ENCODE measurements at regions not wholly inside any gene's neighbourhood (a gene's known extent, or its start where the extent isn't known, plus 50 kb on each side); places are given as distances from the start of the nearest gene placed in this dataset.
A peak's percentile ranks its signal among the peaks of the same experiment; 100 is the strongest.

GRCh38 chr11:95653099-95653498, 136.5 kb downstream of the FAM76B start:
- no peak for TF ChIP-seq POLR2AphosphoS5 (IDR thresholded peaks at IDR 0.05; ENCODE audit: insufficient read depth in 1 of 2, low read depth in 1 of 2)
- no peak for TF ChIP-seq POLR2A (IDR thresholded peaks at IDR 0.05)
- no peak for TF ChIP-seq CTCF (IDR thresholded peaks at IDR 0.05)
- no peak for DNase-seq (ENCODE audit: extremely low spot score in 2 of 2)
- no peaks in the 10 kb centered on the region for H3K27me3 ChIP-seq
- intact Hi-C loops (cut with DNase I) = no loop called here
- H3K27ac ChIP-seq = no peak overlapping the region
- no peaks in the 10 kb centered on the region for H3K36me3 ChIP-seq
- H3K4me3 ChIP-seq = no peak overlapping the region
- no peaks in the 10 kb centered on the region for H3K9me3 ChIP-seq
- H3K4me1 ChIP-seq = peaks cover 5% of the 10 kb centered on the region

- peaks cover 10% of the 10 kb centered on the region for H3K4me1 ChIP-seq
- H3K27ac ChIP-seq = no peak overlapping the region
- H3K36me3 ChIP-seq = no peaks in the 10 kb centered on the region
- H3K27me3 ChIP-seq = no peaks in the 10 kb centered on the region
- no peak overlapping the region for H3K4me3 ChIP-seq
- no peak for DNase-seq (ENCODE audit: extremely low spot score in 2 of 2)
- TF ChIP-seq CTCF (IDR thresholded peaks at IDR 0.05) = no peak
- TF ChIP-seq POLR2AphosphoS5 (IDR thresholded peaks at IDR 0.05; ENCODE audit: insufficient read depth in 1 of 2, low read depth in 1 of 2) = peak in 1 of 2 donors; percentile 56
- H3K9me3 ChIP-seq = no peaks in the 10 kb centered on the region
- intact Hi-C loops (cut with DNase I) = no loop called here
These were observed 137.5 kb downstream of the FAM76B start for GRCh38 chr11:95652002-95652472.

- no peak for TF ChIP-seq POLR2A (IDR thresholded peaks at IDR 0.05)
- TF ChIP-seq CTCF (IDR thresholded peaks at IDR 0.05) = no peak
- TF ChIP-seq POLR2AphosphoS5 (IDR thresholded peaks at IDR 0.05; ENCODE audit: insufficient read depth in 1 of 2, low read depth in 1 of 2) = no peak
- Histone ChIP-seq H3K4me1 (peaks cover 14% of the 10 kb centered on the region), H3K27me3 (no peaks in the 10 kb centered on the region), H3K9me3 (no peaks in the 10 kb centered on the region), H3K4me3 (no peak overlapping the region), H3K36me3 (no peaks in the 10 kb centered on the region), H3K27ac (no peak overlapping the region)
- no peak for DNase-seq (ENCODE audit: extremely low spot score in 2 of 2)
- intact Hi-C loops (cut with DNase I) = no loop called here
These were observed 139.3 kb downstream of the FAM76B start for GRCh38 chr11:95650276-95650675.

- intact Hi-C loops (cut with DNase I) = no loop called here
- Histone ChIP-seq H3K4me3 (no peak overlapping the region), H3K36me3 (no peaks in the 10 kb centered on the region)
These were observed 141.7 kb downstream of the FAM76B start for GRCh38 chr11:95647871-95648270.

More at GRCh38 chr11:95647871-95648270, 141.7 kb downstream of the FAM76B start:
- Histone ChIP-seq H3K9me3 (no peaks in the 10 kb centered on the region), H3K27ac (peak overlapping the region; percentile 51), H3K27me3 (no peaks in the 10 kb centered on the region), H3K4me1 (peaks cover 14% of the 10 kb centered on the region)
- TF ChIP-seq POLR2A (IDR thresholded peaks at IDR 0.05) (no peak), POLR2AphosphoS5 (IDR thresholded peaks at IDR 0.05; ENCODE audit: insufficient read depth in 1 of 2, low read depth in 1 of 2) (no peak), CTCF (IDR thresholded peaks at IDR 0.05) (no peak)
- DNase-seq (ENCODE audit: extremely low spot score in 2 of 2) = no peak
